ENCODE measurements at regions not wholly inside any gene's neighbourhood (a gene's known extent, or its start where the extent isn't known, plus 50 kb on each side); places are given as distances from the start of the nearest gene placed in this dataset.

GRCh38 chr12:71353607-71354006, 86.0 kb upstream of the LGR5 start:
- no peak for DNase-seq (ENCODE audit: low read depth)
- Histone ChIP-seq H3K4me3 (ENCODE audit: low read depth, low read length) (no peak overlapping the region), H3K27me3 (ENCODE audit: control insufficient read depth, insufficient read depth, low read length) (no peaks in the 10 kb centered on the region), H3K36me3 (ENCODE audit: control insufficient read depth, insufficient read depth, low read length) (no peaks in the 10 kb centered on the region)
- no peak for TF ChIP-seq CTCF (IDR thresholded peaks at IDR 0.05; ENCODE audit: insufficient read depth, low read length, poor library complexity, severe bottlenecking)

- H3K27me3 ChIP-seq (ENCODE audit: control insufficient read depth, insufficient read depth, low read length): no peaks in the 10 kb centered on the region
- TF ChIP-seq CTCF (IDR thresholded peaks at IDR 0.05; ENCODE audit: insufficient read depth, low read length, poor library complexity, severe bottlenecking): no peak
- no peak for DNase-seq (ENCODE audit: low read depth)
- H3K4me3 ChIP-seq (ENCODE audit: low read depth, low read length): no peak overlapping the region
- no peaks in the 10 kb centered on the region for H3K36me3 ChIP-seq (ENCODE audit: control insufficient read depth, insufficient read depth, low read length)
These were observed 89.6 kb upstream of the LGR5 start for GRCh38 chr12:71349950-71350349.

- DNase-seq (ENCODE audit: low read depth): no peak
- no peak for TF ChIP-seq CTCF (IDR thresholded peaks at IDR 0.05; ENCODE audit: insufficient read depth, low read length, poor library complexity, severe bottlenecking)
- Histone ChIP-seq H3K27me3 (ENCODE audit: control insufficient read depth, insufficient read depth, low read length) (no peaks in the 10 kb centered on the region), H3K4me3 (ENCODE audit: low read depth, low read length) (no peak overlapping the region), H3K36me3 (ENCODE audit: control insufficient read depth, insufficient read depth, low read length) (no peaks in the 10 kb centered on the region)
These were observed 100.7 kb upstream of the LGR5 start for GRCh38 chr12:71338933-71339332.

- no peak overlapping the region for H3K4me3 ChIP-seq (ENCODE audit: low read depth, low read length)
These were observed 103.7 kb upstream of the LGR5 start for GRCh38 chr12:71335963-71336257.

GRCh38 chr12:71335151-71335962, 104.2 kb upstream of the LGR5 start:
- TF ChIP-seq CTCF (IDR thresholded peaks at IDR 0.05; ENCODE audit: insufficient read depth, low read length, poor library complexity, severe bottlenecking): no peak
- no peak overlapping the region for H3K4me3 ChIP-seq (ENCODE audit: low read depth, low read length)
- no peak for DNase-seq (ENCODE audit: low read depth)

More at GRCh38 chr12:71335963-71336257, 103.7 kb upstream of the LGR5 start:
- Histone ChIP-seq H3K36me3 (ENCODE audit: control insufficient read depth, insufficient read depth, low read length) (no peaks in the 10 kb centered on the region), H3K27me3 (ENCODE audit: control insufficient read depth, insufficient read depth, low read length) (no peaks in the 10 kb centered on the region)
- no peak for TF ChIP-seq CTCF (IDR thresholded peaks at IDR 0.05; ENCODE audit: insufficient read depth, low read length, poor library complexity, severe bottlenecking)
- DNase-seq (ENCODE audit: low read depth): no peak

GRCh38 chr12:71333418-71333817, 106.2 kb upstream of the LGR5 start:
- DNase-seq (ENCODE audit: low read depth): no peak
- H3K27me3 ChIP-seq (ENCODE audit: control insufficient read depth, insufficient read depth, low read length): no peaks in the 10 kb centered on the region
- no peaks in the 10 kb centered on the region for H3K36me3 ChIP-seq (ENCODE audit: control insufficient read depth, insufficient read depth, low read length)
- no peak for TF ChIP-seq CTCF (IDR thresholded peaks at IDR 0.05; ENCODE audit: insufficient read depth, low read length, poor library complexity, severe bottlenecking)
- no peak overlapping the region for H3K4me3 ChIP-seq (ENCODE audit: low read depth, low read length)

More at GRCh38 chr12:71335151-71335962, 104.2 kb upstream of the LGR5 start:
- Histone ChIP-seq H3K36me3 (ENCODE audit: control insufficient read depth, insufficient read depth, low read length) (no peaks in the 10 kb centered on the region), H3K27me3 (ENCODE audit: control insufficient read depth, insufficient read depth, low read length) (no peaks in the 10 kb centered on the region)

Data from kidney epithelial cell (primary cell).